ENCODE measurements at regions not wholly inside any gene's neighbourhood (a gene's known extent, or its start where the extent isn't known, plus 50 kb on each side); places are given as distances from the start of the nearest gene placed in this dataset.

- H3K36me3 ChIP-seq, result no peaks in the 10 kb centered on the region
- H3K4me3 ChIP-seq, result no peak overlapping the region
- H3K27ac ChIP-seq, result no peak overlapping the region
- no peaks in the 10 kb centered on the region for H3K4me1 ChIP-seq (replicated peaks)
- H3K27me3 ChIP-seq (replicated peaks), result no peaks in the 10 kb centered on the region
- no peaks in the 10 kb centered on the region for H3K9me3 ChIP-seq (replicated peaks)
- no peak for DNase-seq (ENCODE audit: low read depth in 1 of 2, low spot score in 2 of 2)
Observed at GRCh38 chr4:128711361-128711760, 98.1 kb upstream of the JADE1 start.

DNA sequence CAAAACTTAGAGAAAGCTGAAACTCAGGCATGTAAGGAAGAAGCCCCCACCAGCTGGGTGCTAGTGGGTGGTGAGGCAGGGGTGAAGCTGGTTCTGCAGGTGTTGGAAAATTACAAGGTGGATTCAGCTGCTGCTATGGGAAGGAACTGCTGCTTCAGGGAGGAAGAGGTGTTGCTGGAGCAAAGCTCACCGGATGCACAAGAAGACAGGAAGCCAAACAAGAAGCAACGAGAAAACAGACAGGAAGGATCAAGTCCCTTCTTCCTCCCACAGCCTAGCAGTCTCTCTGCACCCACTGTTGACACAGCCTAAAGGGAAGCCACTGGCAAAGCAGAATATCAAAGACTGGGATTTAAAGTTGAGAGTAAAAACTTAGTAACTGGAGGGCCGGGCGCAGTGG is 100.2 kb upstream of the JADE1 start:
- no peak for DNase-seq (ENCODE audit: low read depth in 1 of 2, low spot score in 2 of 2)
- no peak overlapping the region for H3K4me3 ChIP-seq
- H3K4me1 ChIP-seq (replicated peaks), result no peaks in the 10 kb centered on the region
- no peaks in the 10 kb centered on the region for H3K9me3 ChIP-seq (replicated peaks)
- no peak overlapping the region for H3K27ac ChIP-seq
- H3K27me3 ChIP-seq (replicated peaks), result no peaks in the 10 kb centered on the region
- no peaks in the 10 kb centered on the region for H3K36me3 ChIP-seq

DNA sequence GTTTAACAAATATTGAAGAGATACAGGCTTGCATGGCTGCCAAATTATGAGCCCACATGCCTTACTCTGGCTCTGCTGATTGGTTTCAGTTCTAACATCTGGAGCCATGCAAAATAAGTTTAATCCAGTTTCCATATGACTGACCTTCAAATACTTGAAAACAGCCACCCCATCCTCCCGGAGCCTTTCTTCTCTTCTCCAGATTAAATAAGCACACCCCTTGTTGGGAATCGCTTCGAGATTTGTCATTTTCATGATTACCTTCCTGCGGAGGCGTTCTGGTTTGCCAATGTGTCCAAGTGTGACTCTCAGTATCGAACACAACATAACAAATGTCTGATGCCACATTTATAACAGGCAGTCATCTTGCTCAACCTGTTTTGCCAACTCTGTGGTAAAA is 101.6 kb upstream of the JADE1 start:
- no peaks in the 10 kb centered on the region for H3K4me1 ChIP-seq (replicated peaks)

DNA sequence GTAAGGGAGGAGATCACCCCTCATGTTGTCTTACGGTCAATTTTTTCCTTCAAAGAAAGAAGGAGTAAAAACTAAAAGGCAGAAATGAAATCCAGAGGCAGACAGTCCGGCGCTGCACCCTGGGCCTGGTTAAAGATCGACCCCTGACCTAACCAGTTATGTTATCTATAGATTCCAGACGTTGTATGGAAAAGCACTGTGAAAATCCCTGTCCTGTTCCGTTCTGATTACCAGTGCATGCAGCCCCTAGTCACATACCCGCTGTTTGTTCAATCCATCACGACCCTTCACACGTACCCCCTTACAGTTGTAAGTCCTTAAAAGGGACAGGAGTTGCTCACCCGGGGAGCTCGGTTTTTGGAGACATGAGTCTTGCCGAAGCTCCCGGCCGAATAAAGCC is 105.6 kb upstream of the JADE1 start:
- Histone ChIP-seq H3K36me3 (no peaks in the 10 kb centered on the region), H3K4me3 (no peak overlapping the region), H3K27ac (no peak overlapping the region), H3K9me3 (replicated peaks) (no peaks in the 10 kb centered on the region), H3K4me1 (replicated peaks) (no peaks in the 10 kb centered on the region), H3K27me3 (replicated peaks) (no peaks in the 10 kb centered on the region)
- DNase-seq (ENCODE audit: low read depth in 1 of 2, low spot score in 2 of 2), result no peak

More for the DNA sequence above, 101.6 kb upstream of the JADE1 start:
- Histone ChIP-seq H3K9me3 (replicated peaks) (no peaks in the 10 kb centered on the region), H3K36me3 (no peaks in the 10 kb centered on the region), H3K27me3 (replicated peaks) (no peaks in the 10 kb centered on the region), H3K27ac (no peak overlapping the region), H3K4me3 (no peak overlapping the region)
- DNase-seq (ENCODE audit: low read depth in 1 of 2, low spot score in 2 of 2), result no peak

- Histone ChIP-seq H3K27ac (no peak overlapping the region), H3K4me3 (no peak overlapping the region), H3K36me3 (no peaks in the 10 kb centered on the region), H3K9me3 (replicated peaks) (no peaks in the 10 kb centered on the region), H3K4me1 (replicated peaks) (no peaks in the 10 kb centered on the region), H3K27me3 (replicated peaks) (no peaks in the 10 kb centered on the region)
- no peak for DNase-seq (ENCODE audit: low read depth in 1 of 2, low spot score in 2 of 2)
Observed at GRCh38 chr4:128700659-128701350, 108.7 kb upstream of the JADE1 start.

DNA sequence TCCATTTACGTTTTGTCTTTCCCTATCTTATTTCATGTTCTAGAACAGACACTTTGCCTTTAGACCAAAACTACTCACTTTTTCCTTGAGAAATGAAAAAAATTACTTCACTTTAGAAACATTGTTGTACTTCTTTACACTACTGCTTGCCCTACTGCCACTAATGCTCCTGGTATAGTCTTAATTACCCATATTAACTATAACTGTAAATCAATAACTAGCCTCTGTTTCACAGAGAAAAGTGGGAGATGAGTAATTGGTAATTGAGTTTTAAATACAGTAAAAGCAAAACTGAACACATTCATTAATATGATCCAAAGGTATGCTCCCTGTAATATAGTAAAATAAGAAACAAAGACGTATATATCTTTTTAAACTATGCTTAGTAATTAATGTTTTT is 111.1 kb upstream of the JADE1 start:
- DNase-seq (ENCODE audit: low read depth in 1 of 2, low spot score in 2 of 2), result no peak
- no peaks in the 10 kb centered on the region for H3K27me3 ChIP-seq (replicated peaks)
- no peak overlapping the region for H3K27ac ChIP-seq
- no peaks in the 10 kb centered on the region for H3K9me3 ChIP-seq (replicated peaks)
- H3K4me3 ChIP-seq, result no peak overlapping the region
- H3K36me3 ChIP-seq, result no peaks in the 10 kb centered on the region
- no peaks in the 10 kb centered on the region for H3K4me1 ChIP-seq (replicated peaks)

- no peaks in the 10 kb centered on the region for H3K27me3 ChIP-seq (replicated peaks)
- no peaks in the 10 kb centered on the region for H3K36me3 ChIP-seq
- no peaks in the 10 kb centered on the region for H3K4me1 ChIP-seq (replicated peaks)
- no peak overlapping the region for H3K27ac ChIP-seq
- no peak overlapping the region for H3K4me3 ChIP-seq
- no peak for DNase-seq (ENCODE audit: low read depth in 1 of 2, low spot score in 2 of 2)
- no peaks in the 10 kb centered on the region for H3K9me3 ChIP-seq (replicated peaks)
Observed at GRCh38 chr4:128697323-128697722, 112.2 kb upstream of the JADE1 start.

DNA sequence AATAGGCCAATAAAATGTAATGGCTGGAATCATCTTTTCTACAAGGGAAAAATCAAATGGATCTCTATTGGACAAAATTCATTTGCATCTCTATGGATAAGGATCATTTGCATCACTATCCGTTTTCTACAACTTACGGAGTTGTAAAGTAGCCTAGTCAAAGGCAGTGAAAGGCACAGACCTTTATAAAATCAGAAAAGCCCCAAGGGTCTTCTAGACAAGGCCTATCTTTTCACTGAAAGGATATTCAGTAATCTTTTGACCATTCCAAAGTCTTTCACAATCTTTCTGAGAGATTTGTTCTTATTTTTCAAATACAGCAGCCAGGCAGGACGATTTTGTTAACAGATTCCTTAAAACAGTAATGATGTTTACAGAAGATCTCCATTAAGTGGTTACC is 119.5 kb upstream of the JADE1 start:
- Histone ChIP-seq H3K4me1 (replicated peaks) (no peaks in the 10 kb centered on the region), H3K36me3 (no peaks in the 10 kb centered on the region), H3K4me3 (no peak overlapping the region), H3K27ac (no peak overlapping the region), H3K27me3 (replicated peaks) (no peaks in the 10 kb centered on the region), H3K9me3 (replicated peaks) (peaks cover 2% of the 10 kb centered on the region; the same call in 1 of the 2 replicates)
- no peak for DNase-seq (ENCODE audit: low read depth in 1 of 2, low spot score in 2 of 2)

- H3K4me3 ChIP-seq, result no peak overlapping the region
- H3K27ac ChIP-seq, result no peak overlapping the region
- H3K9me3 ChIP-seq (replicated peaks), result peaks cover 2% of the 10 kb centered on the region; the same call in 1 of the 2 replicates
- DNase-seq (ENCODE audit: low read depth in 1 of 2, low spot score in 2 of 2), result no peak
- H3K36me3 ChIP-seq, result no peaks in the 10 kb centered on the region
- H3K27me3 ChIP-seq (replicated peaks), result no peaks in the 10 kb centered on the region
- no peaks in the 10 kb centered on the region for H3K4me1 ChIP-seq (replicated peaks)
Observed at GRCh38 chr4:128688846-128689437, 120.6 kb upstream of the JADE1 start.

- Histone ChIP-seq H3K9me3 (replicated peaks) (peaks cover 2% of the 10 kb centered on the region; the same call in 1 of the 2 replicates), H3K36me3 (no peaks in the 10 kb centered on the region), H3K4me3 (no peak overlapping the region), H3K4me1 (replicated peaks) (no peaks in the 10 kb centered on the region), H3K27ac (no peak overlapping the region), H3K27me3 (replicated peaks) (no peaks in the 10 kb centered on the region)
- no peak for DNase-seq (ENCODE audit: low read depth in 1 of 2, low spot score in 2 of 2)
Observed at GRCh38 chr4:128688033-128688721, 121.3 kb upstream of the JADE1 start.

- no peak overlapping the region for H3K27ac ChIP-seq
- H3K4me1 ChIP-seq (replicated peaks), result no peaks in the 10 kb centered on the region
- H3K4me3 ChIP-seq, result no peak overlapping the region
- no peaks in the 10 kb centered on the region for H3K27me3 ChIP-seq (replicated peaks)
- H3K36me3 ChIP-seq, result no peaks in the 10 kb centered on the region
- DNase-seq (ENCODE audit: low read depth in 1 of 2, low spot score in 2 of 2), result no peak
- peaks cover 2% of the 10 kb centered on the region; the same call in 1 of the 2 replicates for H3K9me3 ChIP-seq (replicated peaks)
Observed at GRCh38 chr4:128686810-128687209, 122.7 kb upstream of the JADE1 start.

GRCh38 chr4:128686032-128686465 is 123.5 kb upstream of the JADE1 start:
- no peak overlapping the region for H3K4me3 ChIP-seq
- no peaks in the 10 kb centered on the region for H3K27me3 ChIP-seq (replicated peaks)
- H3K9me3 ChIP-seq (replicated peaks), result peaks cover 2% of the 10 kb centered on the region; the same call in 1 of the 2 replicates
- no peak for DNase-seq (ENCODE audit: low read depth in 1 of 2, low spot score in 2 of 2)
- H3K4me1 ChIP-seq (replicated peaks), result no peaks in the 10 kb centered on the region
- H3K36me3 ChIP-seq, result no peaks in the 10 kb centered on the region
- no peak overlapping the region for H3K27ac ChIP-seq

- H3K4me1 ChIP-seq (replicated peaks), result no peaks in the 10 kb centered on the region
- DNase-seq (ENCODE audit: low read depth in 1 of 2, low spot score in 2 of 2), result no peak
- H3K4me3 ChIP-seq, result no peak overlapping the region
- H3K27ac ChIP-seq, result no peak overlapping the region
- peaks cover 2% of the 10 kb centered on the region; the same call in 1 of the 2 replicates for H3K9me3 ChIP-seq (replicated peaks)
- H3K27me3 ChIP-seq (replicated peaks), result no peaks in the 10 kb centered on the region
- no peaks in the 10 kb centered on the region for H3K36me3 ChIP-seq
Observed at GRCh38 chr4:128684016-128684415, 125.5 kb upstream of the JADE1 start.

DNA sequence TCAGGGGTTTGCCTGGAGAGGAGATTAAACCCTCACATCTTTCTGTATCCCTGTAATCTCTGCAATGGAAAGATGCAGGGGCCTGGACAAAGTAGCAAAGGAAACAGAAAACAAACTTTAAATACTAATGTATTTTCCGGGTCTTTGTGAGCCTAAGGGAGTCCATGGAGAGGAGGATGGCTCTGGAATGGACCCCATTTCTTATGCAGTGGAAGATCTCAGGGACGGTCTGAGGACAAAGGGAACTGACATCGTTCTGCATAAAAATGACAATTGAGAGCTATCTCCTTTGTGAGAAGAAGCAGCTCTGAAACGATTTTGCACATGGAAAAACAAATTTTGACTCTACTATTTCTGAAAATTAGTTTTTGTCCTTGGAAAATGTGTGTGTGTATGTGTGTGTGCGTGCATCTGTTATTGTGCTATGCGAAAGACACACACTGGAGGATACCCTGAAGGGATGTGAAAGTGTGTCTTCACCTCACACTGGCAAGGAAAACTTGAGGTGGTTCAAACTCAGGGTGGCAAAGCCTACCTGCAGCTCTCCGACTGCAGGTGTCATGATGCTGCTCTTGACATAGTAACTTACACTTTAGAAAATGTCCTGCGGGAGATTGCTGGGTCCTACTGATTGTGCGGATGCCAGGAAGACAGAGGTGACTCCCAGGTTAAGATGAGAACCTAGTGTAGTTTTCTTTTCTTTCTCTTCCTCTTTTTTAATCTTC is 126.4 kb upstream of the JADE1 start:
- DNase-seq (ENCODE audit: low read depth in 1 of 2, low spot score in 2 of 2), result no peak
- no peaks in the 10 kb centered on the region for H3K36me3 ChIP-seq
- no peak overlapping the region for H3K27ac ChIP-seq
- no peaks in the 10 kb centered on the region for H3K4me1 ChIP-seq (replicated peaks)
- H3K27me3 ChIP-seq (replicated peaks), result no peaks in the 10 kb centered on the region
- H3K4me3 ChIP-seq, result no peak overlapping the region
- peaks cover 2% of the 10 kb centered on the region; the same call in 1 of the 2 replicates for H3K9me3 ChIP-seq (replicated peaks)

Data from SJSA1 (cell line).